ENCODE measurements at regions not wholly inside any gene's neighbourhood (a gene's known extent, or its start where the extent isn't known, plus 50 kb on each side); places are given as distances from the start of the nearest gene placed in this dataset.

DNA sequence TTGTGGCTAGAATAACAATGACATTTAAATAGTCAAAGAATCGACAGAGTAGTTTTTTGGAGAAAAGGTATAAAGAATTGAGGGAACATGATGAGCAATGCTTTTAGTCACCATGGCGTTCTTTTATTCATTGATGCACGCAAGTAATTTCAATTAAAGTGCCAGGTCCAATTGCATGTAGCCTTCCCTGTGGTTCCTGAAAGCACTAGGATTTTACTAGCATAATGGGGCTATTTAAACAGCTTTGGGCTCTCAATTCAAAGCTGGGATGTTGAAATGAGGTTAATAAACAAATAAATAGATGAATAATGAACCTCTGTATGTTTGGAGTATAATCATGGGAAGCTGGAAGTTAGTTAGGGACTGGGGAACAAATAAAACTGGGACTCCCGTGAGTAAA lies 121.2 kb upstream of the GAP43 start:
- ChIA-PET CTCF (no interaction called here), POLR2A (ENCODE audit: unreplicated experiment) (no interaction called here)
- H3K56ac ChIP-seq (ENCODE audit: extremely low read depth, insufficient read depth, low read length) = no peak overlapping the region
- H3K4me1 ChIP-seq (ENCODE audit: control insufficient read depth, insufficient read depth, low read length) = no peaks in the 10 kb centered on the region
- H3K18ac ChIP-seq (ENCODE audit: low read depth, low read length) = no peak overlapping the region
- no peak overlapping the region for H3K4me3 ChIP-seq (ENCODE audit: insufficient read depth, low read depth, low read length)
- in situ Hi-C loops (cut with MboI; ENCODE audit: low sequenced_read_pairs) (no loop called here), intact Hi-C loops (cut with micrococcal nuclease) (no loop called here), dilution Hi-C loops (cut with HindIII; ENCODE audit: low sequenced_read_pairs, unreplicated experiment) (no loop called here)
- no peak overlapping the region for H2BK20ac ChIP-seq (ENCODE audit: low read depth, low read length)
- H2AFZ ChIP-seq (replicated peaks; ENCODE audit: low read length, poor library complexity) = no peak overlapping the region
- TF ChIP-seq, protein P1, sequence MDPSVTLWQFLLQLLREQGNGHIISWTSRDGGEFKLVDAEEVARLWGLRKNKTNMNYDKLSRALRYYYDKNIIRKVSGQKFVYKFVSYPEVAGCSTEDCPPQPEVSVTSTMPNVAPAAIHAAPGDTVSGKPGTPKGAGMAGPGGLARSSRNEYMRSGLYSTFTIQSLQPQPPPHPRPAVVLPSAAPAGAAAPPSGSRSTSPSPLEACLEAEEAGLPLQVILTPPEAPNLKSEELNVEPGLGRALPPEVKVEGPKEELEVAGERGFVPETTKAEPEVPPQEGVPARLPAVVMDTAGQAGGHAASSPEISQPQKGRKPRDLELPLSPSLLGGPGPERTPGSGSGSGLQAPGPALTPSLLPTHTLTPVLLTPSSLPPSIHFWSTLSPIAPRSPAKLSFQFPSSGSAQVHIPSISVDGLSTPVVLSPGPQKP (IDR thresholded peaks at IDR 0.05; ENCODE audit: borderline replicate concordance, low read depth, low read length) = no peak
- TF ChIP-seq SMC3 (IDR thresholded peaks at IDR 0.05; ENCODE audit: low read depth, low read length) (no peak), BHLHE40 (IDR thresholded peaks at IDR 0.05; ENCODE audit: low read depth, low read length) (no peak), CEBPB (IDR thresholded peaks at IDR 0.05; ENCODE audit: low read depth, low read length) (no peak), MXI1 (IDR thresholded peaks at IDR 0.05; ENCODE audit: borderline replicate concordance, low read depth, low read length) (no peak), MAFK (IDR thresholded peaks at IDR 0.05; ENCODE audit: low read depth, low read length) (no peak)
- H4K5ac ChIP-seq (ENCODE audit: low read depth, low read length) = no peak overlapping the region
- no peak overlapping the region for H3K4me2 ChIP-seq (ENCODE audit: low read depth, low read length)
- H2BK5ac ChIP-seq (ENCODE audit: low read depth, low read length, poor library complexity, severe bottlenecking) = no peak overlapping the region
- no peak for ATAC-seq (ENCODE audit: low read depth)
- no peak overlapping the region for H4K91ac ChIP-seq (ENCODE audit: insufficient read depth, low read depth, low read length)
- peaks cover 2% of the 10 kb centered on the region; the same call in 1 of the 2 replicates for H3K9me3 ChIP-seq (ENCODE audit: control insufficient read depth, insufficient read depth, low read length)
- DNase-seq = no peak
- H2BK15ac ChIP-seq (ENCODE audit: low read depth, low read length) = no peak overlapping the region
- no peak overlapping the region for H3K23ac ChIP-seq (ENCODE audit: low read depth, low read length)
- H3K4ac ChIP-seq (ENCODE audit: low read depth, low read length) = no peak overlapping the region
- no peak overlapping the region for H3K9ac ChIP-seq (ENCODE audit: low read depth, low read length)
- H3K14ac ChIP-seq (replicated peaks; ENCODE audit: low read depth, low read length) = no peak overlapping the region
- no TSS peak for BruUV-seq (replicated peaks)
- H4K20me1 ChIP-seq (ENCODE audit: insufficient read depth, low read length) = no peaks in the 10 kb centered on the region
- H2AK5ac ChIP-seq (ENCODE audit: low read depth, low read length) = no peak overlapping the region
- no peaks in the 10 kb centered on the region for H3K79me1 ChIP-seq (ENCODE audit: low read depth in 1 of 2, low read length in 2 of 2)
- H4K8ac ChIP-seq (ENCODE audit: low read depth in 2 of 2, low read length in 2 of 2) = no peak overlapping the region
- no peaks in the 10 kb centered on the region for H3K9me1 ChIP-seq (ENCODE audit: insufficient read depth, low read length)
- no peak overlapping the region for H2BK120ac ChIP-seq (ENCODE audit: low read depth, low read length)
- no peak overlapping the region for H3K27ac ChIP-seq (ENCODE audit: insufficient read depth, low read length)
- no peaks in the 10 kb centered on the region for H3K36me3 ChIP-seq (ENCODE audit: control insufficient read depth, insufficient read depth, low read length)
- peaks cover 3% of the 10 kb centered on the region for H3K27me3 ChIP-seq (ENCODE audit: control insufficient read depth, insufficient read depth, low read length)
- no CpG with 5 or more reads among the region's 4 CpGs for WGBS, 2 experiments (ENCODE audit: extremely low coverage in 2 of 2, insufficient read length in 1 of 2)
- H2AK9ac ChIP-seq (replicated peaks; ENCODE audit: low read depth, low read length, poor library complexity) = no peak overlapping the region
